ENCODE measurements at regions not wholly inside any gene's neighbourhood (a gene's known extent, or its start where the extent isn't known, plus 50 kb on each side); places are given as distances from the start of the nearest gene placed in this dataset.

GRCh38 chr9:108746864-108747263 lies 108.9 kb downstream of the ACTL7B start:
- Histone ChIP-seq H3K27me3 (ENCODE audit: low read depth, low read length) (no peaks in the 10 kb centered on the region), H3K4me1 (ENCODE audit: low read length) (no peaks in the 10 kb centered on the region), H4K20me1 (ENCODE audit: insufficient read depth, low read length) (no peaks in the 10 kb centered on the region), H3K36me3 (replicated peaks; ENCODE audit: low read depth, low read length) (no peaks in the 10 kb centered on the region), H3K27ac (ENCODE audit: low read length) (no peak overlapping the region), H3K9me3 (ENCODE audit: insufficient read depth, low read length) (no peaks in the 10 kb centered on the region), H3K9ac (ENCODE audit: low read length) (no peak overlapping the region), H2AFZ (ENCODE audit: low read depth, low read length) (no peak overlapping the region), H3K79me2 (ENCODE audit: low read length) (no peaks in the 10 kb centered on the region), H3K4me2 (ENCODE audit: low read length) (no peak overlapping the region), H3K4me3 (ENCODE audit: low read length) (no peak overlapping the region)
- TF ChIP-seq CTCF (IDR thresholded peaks at IDR 0.05; ENCODE audit: low read depth, low read length) (no peak), EZH2phosphoT487 (IDR thresholded peaks at IDR 0.05; ENCODE audit: low read depth) (no peak)

- no peaks in the 10 kb centered on the region for H3K4me1 ChIP-seq (ENCODE audit: low read length)
- H3K27ac ChIP-seq (ENCODE audit: low read length): no peak overlapping the region
- no peak overlapping the region for H2AFZ ChIP-seq (ENCODE audit: low read depth, low read length)
- no peak overlapping the region for H3K4me3 ChIP-seq (ENCODE audit: low read length)
- H3K27me3 ChIP-seq (ENCODE audit: low read depth, low read length): no peaks in the 10 kb centered on the region
- H3K79me2 ChIP-seq (ENCODE audit: low read length): no peaks in the 10 kb centered on the region
- H4K20me1 ChIP-seq (ENCODE audit: insufficient read depth, low read length): no peaks in the 10 kb centered on the region
- H3K36me3 ChIP-seq (replicated peaks; ENCODE audit: low read depth, low read length): no peaks in the 10 kb centered on the region
- no peaks in the 10 kb centered on the region for H3K9me3 ChIP-seq (ENCODE audit: insufficient read depth, low read length)
- H3K4me2 ChIP-seq (ENCODE audit: low read length): no peak overlapping the region
- no peak for TF ChIP-seq CTCF (IDR thresholded peaks at IDR 0.05; ENCODE audit: low read depth, low read length)
- no peak for TF ChIP-seq EZH2phosphoT487 (IDR thresholded peaks at IDR 0.05; ENCODE audit: low read depth)
- no peak overlapping the region for H3K9ac ChIP-seq (ENCODE audit: low read length)
These were observed 109.8 kb downstream of the ACTL7B start for GRCh38 chr9:108746001-108746400.

- H3K36me3 ChIP-seq (replicated peaks; ENCODE audit: low read depth, low read length): no peaks in the 10 kb centered on the region
- H3K27ac ChIP-seq (ENCODE audit: low read length): no peak overlapping the region
- H3K27me3 ChIP-seq (ENCODE audit: low read depth, low read length): no peaks in the 10 kb centered on the region
- TF ChIP-seq EZH2phosphoT487 (IDR thresholded peaks at IDR 0.05; ENCODE audit: low read depth) (no peak), CTCF (IDR thresholded peaks at IDR 0.05; ENCODE audit: low read depth, low read length) (no peak)
- H3K4me3 ChIP-seq (ENCODE audit: low read length): no peak overlapping the region
- no peaks in the 10 kb centered on the region for H4K20me1 ChIP-seq (ENCODE audit: insufficient read depth, low read length)
- no peak overlapping the region for H2AFZ ChIP-seq (ENCODE audit: low read depth, low read length)
- no peaks in the 10 kb centered on the region for H3K79me2 ChIP-seq (ENCODE audit: low read length)
- no peaks in the 10 kb centered on the region for H3K9me3 ChIP-seq (ENCODE audit: insufficient read depth, low read length)
- no peaks in the 10 kb centered on the region for H3K4me1 ChIP-seq (ENCODE audit: low read length)
- no peak overlapping the region for H3K4me2 ChIP-seq (ENCODE audit: low read length)
- H3K9ac ChIP-seq (ENCODE audit: low read length): no peak overlapping the region
These were observed 111.1 kb downstream of the ACTL7B start for GRCh38 chr9:108744641-108745040.

- Histone ChIP-seq H3K4me1 (ENCODE audit: low read length) (no peaks in the 10 kb centered on the region), H4K20me1 (ENCODE audit: insufficient read depth, low read length) (no peaks in the 10 kb centered on the region), H3K4me2 (ENCODE audit: low read length) (no peak overlapping the region), H3K4me3 (ENCODE audit: low read length) (no peak overlapping the region), H3K9ac (ENCODE audit: low read length) (no peak overlapping the region), H2AFZ (ENCODE audit: low read depth, low read length) (no peak overlapping the region), H3K36me3 (replicated peaks; ENCODE audit: low read depth, low read length) (no peaks in the 10 kb centered on the region), H3K79me2 (ENCODE audit: low read length) (no peaks in the 10 kb centered on the region), H3K27me3 (ENCODE audit: low read depth, low read length) (no peaks in the 10 kb centered on the region), H3K9me3 (ENCODE audit: insufficient read depth, low read length) (no peaks in the 10 kb centered on the region), H3K27ac (ENCODE audit: low read length) (no peak overlapping the region)
- TF ChIP-seq CTCF (IDR thresholded peaks at IDR 0.05; ENCODE audit: low read depth, low read length) (no peak), EZH2phosphoT487 (IDR thresholded peaks at IDR 0.05; ENCODE audit: low read depth) (no peak)
These were observed 111.8 kb downstream of the ACTL7B start for GRCh38 chr9:108743901-108744371.
